ENCODE measurements at regions not wholly inside any gene's neighbourhood (a gene's known extent, or its start where the extent isn't known, plus 50 kb on each side); places are given as distances from the start of the nearest gene placed in this dataset.

DNA sequence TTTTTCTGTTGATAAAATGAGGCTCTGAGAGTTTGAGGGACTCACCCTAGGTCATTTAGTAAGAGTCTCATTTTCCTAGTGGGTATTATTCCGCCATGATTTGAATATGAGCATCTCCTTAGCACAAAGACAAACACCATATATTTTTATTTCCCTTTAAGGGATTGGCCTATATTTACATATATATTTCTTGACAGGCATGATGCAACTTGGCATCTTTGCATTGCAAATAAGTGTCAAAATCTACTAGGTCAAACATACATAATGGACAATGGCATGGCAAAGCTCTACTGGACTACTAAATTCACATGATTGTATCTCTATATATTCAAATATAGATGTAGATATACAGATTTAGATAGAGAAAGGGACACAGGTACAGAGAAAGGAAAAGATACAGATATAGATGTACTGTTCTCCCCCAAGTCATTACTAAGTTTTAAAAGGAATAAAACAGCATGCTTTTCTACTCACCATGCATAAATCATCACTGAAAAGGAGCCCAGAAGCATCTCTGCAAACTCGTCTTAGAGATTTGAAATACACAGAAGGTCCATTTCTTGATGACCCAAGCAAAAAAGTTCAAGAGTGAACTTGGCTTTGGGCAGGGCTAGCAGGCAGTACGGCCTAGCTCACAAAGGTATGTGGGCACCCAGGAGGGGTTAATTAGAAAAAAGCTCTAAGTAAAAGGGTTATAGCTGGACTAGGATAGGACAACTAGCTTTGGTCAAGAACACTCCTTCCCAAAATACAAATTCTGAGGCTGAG lies 495.8 kb downstream of the NTRK3 start:
- TF ChIP-seq, protein P1, sequence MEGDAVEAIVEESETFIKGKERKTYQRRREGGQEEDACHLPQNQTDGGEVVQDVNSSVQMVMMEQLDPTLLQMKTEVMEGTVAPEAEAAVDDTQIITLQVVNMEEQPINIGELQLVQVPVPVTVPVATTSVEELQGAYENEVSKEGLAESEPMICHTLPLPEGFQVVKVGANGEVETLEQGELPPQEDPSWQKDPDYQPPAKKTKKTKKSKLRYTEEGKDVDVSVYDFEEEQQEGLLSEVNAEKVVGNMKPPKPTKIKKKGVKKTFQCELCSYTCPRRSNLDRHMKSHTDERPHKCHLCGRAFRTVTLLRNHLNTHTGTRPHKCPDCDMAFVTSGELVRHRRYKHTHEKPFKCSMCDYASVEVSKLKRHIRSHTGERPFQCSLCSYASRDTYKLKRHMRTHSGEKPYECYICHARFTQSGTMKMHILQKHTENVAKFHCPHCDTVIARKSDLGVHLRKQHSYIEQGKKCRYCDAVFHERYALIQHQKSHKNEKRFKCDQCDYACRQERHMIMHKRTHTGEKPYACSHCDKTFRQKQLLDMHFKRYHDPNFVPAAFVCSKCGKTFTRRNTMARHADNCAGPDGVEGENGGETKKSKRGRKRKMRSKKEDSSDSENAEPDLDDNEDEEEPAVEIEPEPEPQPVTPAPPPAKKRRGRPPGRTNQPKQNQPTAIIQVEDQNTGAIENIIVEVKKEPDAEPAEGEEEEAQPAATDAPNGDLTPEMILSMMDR (conservative IDR thresholded peaks at IDR 0.05 in 1 of 2, IDR thresholded peaks at IDR 0.05 in 1 of 2; ENCODE audit: extremely low read depth in 1 of 2, insufficient read depth in 1 of 2, low read depth in 1 of 2, low read length in 2 of 2) = no peak
- TF ChIP-seq EZH2 (IDR thresholded peaks at IDR 0.05; ENCODE audit: borderline replicate concordance, low read length) = no peak

Data from mammary epithelial cell (primary cell).